Tibial nerve (tissue), 4 donors: ENCODE measurements at regions not wholly inside any gene's neighbourhood (a gene's known extent, or its start where the extent isn't known, plus 50 kb on each side); places are given as distances from the start of the nearest gene placed in this dataset.

Experiments used
- DNase-seq, 2 donors: peaks; one replicate each; pipeline ENCODE4 v3.0.0-alpha.2; 2019; ENCODE audit warnings: low spot score in 2 of 2
- H3K27ac ChIP-seq, 4 donors: fragments of 200-600 bp; sonication (generic) in 3 of 4; one replicate each; pipeline ENCODE4 v1.5.1; 2017 to 2019; ENCODE audit warnings: mild to moderate bottlenecking in 1 of 4
- H3K27me3 ChIP-seq, 2 donors: fragments of 200-600 bp; sonication (generic) in 1 of 2; one replicate each; pipeline versions ENCODE4 v1.5.1 to v1.6.0; 2017 to 2019
- H3K36me3 ChIP-seq, 3 donors: fragments of 200-600 bp; sonication (generic); one replicate each; pipeline ENCODE4 v1.5.1; 2018 to 2019
- H3K4me1 ChIP-seq, 4 donors: fragments of 200-600 bp; sonication (generic) in 3 of 4; one replicate each; pipeline ENCODE4 v1.5.1; 2017 to 2019
- H3K4me3 ChIP-seq, 4 donors: fragments of 200-600 bp; sonication (generic) in 3 of 4; one replicate each; pipeline ENCODE4 v1.5.1; 2017 to 2019; ENCODE audit warnings: mild to moderate bottlenecking in 1 of 4, moderate library complexity in 1 of 4
- H3K9me3 ChIP-seq, 4 donors: fragments of 200-600 bp; sonication (generic) in 3 of 4; one replicate each; pipeline ENCODE4 v1.5.1; 2017 to 2019
- CTCF ChIP-seq, 5 experiments: fragments of 200-600 bp in 3 of 5; fragments of 450-650 bp in 2 of 5; sonication (generic) in 3 of 5; IDR thresholded peaks; one replicate each; pipeline ENCODE4 v1.5.1; 2016 to 2019; ENCODE audit warnings: antibody characterized with exemption in 5 of 5, mild to moderate bottlenecking in 3 of 5, moderate library complexity in 2 of 5
- EP300 ChIP-seq, 2 donors: sonication (generic); formaldehyde crosslinking; IDR thresholded peaks; one replicate each; pipeline ENCODE4 v1.6.1; 2017; ENCODE audit warnings: antibody characterized with exemption in 2 of 2, mild to moderate bottlenecking in 1 of 2
- POLR2A ChIP-seq, 2 donors: fragments of 450-650 bp; IDR thresholded peaks; one replicate each; pipeline ENCODE4 v1.6.1; 2017; ENCODE audit warnings: antibody characterized with exemption in 2 of 2, mild to moderate bottlenecking in 2 of 2, moderate library complexity in 2 of 2
- WGBS, 2 donors: methylation state at CpG; one replicate each; pipeline ENCODE4 v1.1.5; 2018; 5-methylcytosine and 5-hydroxymethylcytosine counted together

- TF ChIP-seq EP300 (IDR thresholded peaks at IDR 0.05) (no peak), POLR2A (IDR thresholded peaks at IDR 0.05) (no peak), CTCF (IDR thresholded peaks at IDR 0.05) (no peak)
- no peaks in the 10 kb centered on the region for H3K36me3 ChIP-seq
- no peak for DNase-seq
- no peak overlapping the region for H3K27ac ChIP-seq
- 19 to 50% methylated on average over 1 of the region's 1 CpG for WGBS, 2 donors
- H3K27me3 ChIP-seq, result peaks cover 0 to 4% of the 10 kb centered on the region in 2 donors
- peaks cover 0 to 12% (median 0%) of the 10 kb centered on the region in 4 donors for H3K4me1 ChIP-seq
- H3K9me3 ChIP-seq, result peaks cover 0 to 27% (median 3%) of the 10 kb centered on the region in 4 donors
- H3K4me3 ChIP-seq, result no peak overlapping the region
Observed at GRCh38 chr3:43852066-43852465, 161.3 kb downstream of the ABHD5 start.

GRCh38 chr3:43854283-43854682 lies 163.5 kb downstream of the ABHD5 start:
- peaks cover 0 to 20% (median 0%) of the 10 kb centered on the region in 4 donors for H3K4me1 ChIP-seq
- peak overlapping the region in 2 of 4 donors; percentile 38 to 52 for H3K27ac ChIP-seq
- no peak for TF ChIP-seq POLR2A (IDR thresholded peaks at IDR 0.05)
- no peak for TF ChIP-seq EP300 (IDR thresholded peaks at IDR 0.05)
- no peak for TF ChIP-seq CTCF (IDR thresholded peaks at IDR 0.05)
- WGBS, 2 donors, result 51 to 60% methylated on average over 2 of the region's 2 CpGs
- no peak for DNase-seq
- peaks cover 0 to 20% of the 10 kb centered on the region in 2 donors for H3K27me3 ChIP-seq
- no peak overlapping the region for H3K4me3 ChIP-seq
- peaks cover 0 to 4% (median 1%) of the 10 kb centered on the region in 4 donors for H3K9me3 ChIP-seq
- no peaks in the 10 kb centered on the region for H3K36me3 ChIP-seq

GRCh38 chr3:43854916-43855315 lies 164.2 kb downstream of the ABHD5 start:
- Histone ChIP-seq H3K27ac (peak overlapping the region in 1 of 4 donors; percentile 38), H3K36me3 (no peaks in the 10 kb centered on the region), H3K9me3 (peaks cover 0 to 3% (median 0%) of the 10 kb centered on the region in 4 donors), H3K4me1 (peaks cover 0 to 20% (median 0%) of the 10 kb centered on the region in 4 donors), H3K4me3 (no peak overlapping the region), H3K27me3 (peaks cover 0 to 20% of the 10 kb centered on the region in 2 donors)
- no peak for TF ChIP-seq EP300 (IDR thresholded peaks at IDR 0.05)
- DNase-seq, result no peak
- WGBS, 2 donors, result 56 to 58% methylated on average over 6 of the region's 6 CpGs

GRCh38 chr3:43855674-43856299 lies 165.0 kb downstream of the ABHD5 start:
- Histone ChIP-seq H3K4me3 (no peak overlapping the region), H3K36me3 (no peaks in the 10 kb centered on the region), H3K27ac (no peak overlapping the region), H3K4me1 (peaks cover 0 to 20% (median 0%) of the 10 kb centered on the region in 4 donors), H3K9me3 (no peaks in the 10 kb centered on the region), H3K27me3 (peaks cover 0 to 20% of the 10 kb centered on the region in 2 donors)
- TF ChIP-seq CTCF (IDR thresholded peaks at IDR 0.05) (peak in 4 of 5 experiments; percentile 26 to 38 (median 30)), EP300 (IDR thresholded peaks at IDR 0.05) (no peak)
- 26 to 39% methylated on average over 3 of the region's 3 CpGs for WGBS, 2 donors
- peak in 1 of 2 donors; percentile 43 for DNase-seq

- DNase-seq, result no peak
- no peak for TF ChIP-seq CTCF (IDR thresholded peaks at IDR 0.05)
- TF ChIP-seq EP300 (IDR thresholded peaks at IDR 0.05), result no peak
- TF ChIP-seq POLR2A (IDR thresholded peaks at IDR 0.05), result no peak
- H3K27me3 ChIP-seq, result peaks cover 0 to 20% of the 10 kb centered on the region in 2 donors
- peaks cover 0 to 20% (median 0%) of the 10 kb centered on the region in 4 donors for H3K4me1 ChIP-seq
- WGBS, 2 donors, result 84 to 90% methylated on average over 7 of the region's 7 CpGs
- H3K36me3 ChIP-seq, result no peaks in the 10 kb centered on the region
- no peak overlapping the region for H3K27ac ChIP-seq
- H3K4me3 ChIP-seq, result no peak overlapping the region
- no peaks in the 10 kb centered on the region for H3K9me3 ChIP-seq
Observed at GRCh38 chr3:43856351-43856750, 165.6 kb downstream of the ABHD5 start.
